Endometrium (tissue), 2 donors: ENCODE measurements at regions not wholly inside any gene's neighbourhood (a gene's known extent, or its start where the extent isn't known, plus 50 kb on each side); places are given as distances from the start of the nearest gene placed in this dataset.

ENCODE experiments used
- FAIRE-seq: peaks from 2 replicates; lab custom pipeline; 2012; peaks lifted over from hg19 to GRCh38; lab: Jason Lieb, UNC
- donor health status: control.
- donor health status: control.

DNA sequence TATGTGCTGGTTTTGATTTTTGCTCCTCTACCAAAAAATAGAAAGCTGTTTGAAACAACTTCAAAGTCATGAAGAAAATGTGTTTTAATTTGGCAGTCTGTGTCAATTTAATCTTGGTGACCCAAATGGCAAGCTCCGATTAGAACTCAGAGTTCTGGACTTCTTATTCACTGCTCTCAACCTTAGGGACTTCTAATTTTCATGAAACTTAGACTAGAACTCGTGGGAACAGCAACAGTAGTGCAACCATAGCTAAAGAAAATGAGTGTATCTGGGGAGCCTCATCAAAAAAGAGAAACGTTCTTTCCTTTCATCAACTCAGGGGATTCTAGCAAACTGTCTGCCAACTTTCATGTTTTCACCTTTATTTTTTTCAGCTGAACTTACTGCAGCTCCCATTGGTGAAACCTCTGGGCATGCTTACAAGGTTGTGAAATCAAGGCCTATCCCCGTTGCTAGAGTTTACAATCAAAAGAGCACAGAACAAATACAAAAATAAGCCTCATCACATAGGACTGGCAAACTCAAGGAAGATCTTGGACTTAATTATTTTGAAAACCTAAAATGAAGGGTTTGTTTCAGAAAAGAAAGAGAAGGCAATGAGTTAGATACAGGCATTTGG lies 114.0 kb upstream of the HSF2 start:
- no peak for FAIRE-seq

DNA sequence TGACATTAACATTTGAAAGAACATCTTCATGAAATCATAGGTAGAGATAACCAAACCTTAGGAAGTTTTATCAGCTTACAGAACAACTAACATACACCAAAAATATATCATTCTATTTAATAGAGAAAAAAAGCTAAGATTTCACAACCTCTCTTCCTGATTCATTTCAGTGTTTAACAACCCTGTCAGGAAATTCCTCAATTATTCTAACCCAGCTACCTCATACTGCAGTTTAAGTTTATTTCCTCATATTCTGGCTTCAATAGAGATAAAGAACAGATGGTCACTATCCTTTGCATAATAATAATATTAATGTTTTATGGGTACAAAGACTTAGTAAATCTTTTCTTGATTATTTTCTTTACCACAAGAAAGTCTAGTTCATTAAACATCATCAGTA lies 112.9 kb upstream of the HSF2 start:
- FAIRE-seq: peak; percentile 41

DNA sequence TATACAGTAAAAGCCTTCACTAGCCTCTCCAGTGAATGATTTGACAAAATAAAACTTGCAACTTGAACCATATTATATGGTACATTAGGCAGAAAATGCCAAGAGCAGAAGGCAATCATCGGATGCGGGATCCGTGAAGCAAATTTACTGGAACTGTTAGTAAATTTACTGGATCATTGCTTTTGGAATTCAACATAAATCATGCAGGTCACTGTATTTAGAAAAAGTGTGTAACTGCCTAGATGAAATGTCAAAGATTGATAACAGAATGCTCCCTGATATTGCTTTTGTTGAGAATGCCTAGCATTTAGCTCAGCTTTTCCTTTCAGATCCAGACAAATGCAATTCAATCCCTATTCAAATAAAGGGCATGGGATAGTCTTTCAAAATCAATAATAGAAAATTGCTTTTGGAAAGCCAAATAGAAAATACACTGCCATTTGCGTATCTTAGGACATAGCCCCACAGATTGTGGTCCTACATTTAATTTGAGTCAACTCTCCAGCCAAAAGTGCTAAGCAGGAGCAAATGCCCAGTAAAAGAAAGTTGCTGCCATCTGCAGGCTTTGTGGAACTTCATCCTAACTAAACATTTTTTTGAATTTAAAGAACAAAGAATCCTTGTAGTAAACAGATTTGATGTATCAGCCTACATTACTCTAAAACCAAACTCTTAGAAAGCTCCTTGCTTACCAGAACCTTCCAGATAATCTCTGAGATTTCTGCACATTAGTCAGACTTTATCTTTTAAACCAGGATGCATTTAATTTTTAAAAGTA lies 109.5 kb upstream of the HSF2 start:
- FAIRE-seq: no peak

DNA sequence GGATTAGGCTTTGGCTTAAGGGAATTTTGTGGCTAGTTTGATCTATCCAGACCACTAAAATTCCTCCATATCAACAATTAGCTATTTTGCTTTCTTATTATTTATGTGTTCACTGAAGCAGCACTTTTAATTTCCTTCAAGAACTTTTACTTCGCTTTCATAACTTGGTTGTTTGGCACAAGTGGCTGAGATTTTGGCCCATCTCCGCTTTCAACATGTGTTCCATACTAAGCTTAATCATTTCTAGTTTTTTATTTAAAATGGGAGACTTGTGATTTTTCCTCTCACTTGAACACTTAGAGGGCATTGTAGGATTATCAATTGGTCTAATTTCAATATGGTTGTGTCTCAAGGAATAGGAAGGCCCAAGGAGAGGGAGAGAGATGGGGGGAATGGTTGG lies 102.4 kb upstream of the HSF2 start:
- no peak for FAIRE-seq

DNA sequence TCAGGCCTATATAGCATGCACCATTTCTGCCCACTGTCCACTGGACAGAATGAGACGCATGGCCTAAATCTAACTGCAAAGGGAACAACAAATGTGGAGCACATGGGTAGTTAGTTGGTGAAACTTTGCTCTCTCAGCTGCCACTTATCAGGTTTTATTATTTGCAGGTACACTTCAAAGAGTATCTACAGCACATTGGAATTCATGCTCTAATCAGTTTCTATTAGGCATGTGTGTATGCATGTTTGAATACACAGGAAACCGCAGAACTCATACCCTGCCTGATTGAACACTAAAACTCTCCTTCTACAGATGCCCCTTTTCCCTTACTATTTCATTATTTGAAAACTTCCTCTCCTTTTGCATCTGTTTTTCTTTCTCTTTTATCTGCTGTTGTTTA lies 97.4 kb upstream of the HSF2 start:
- no peak for FAIRE-seq

DNA sequence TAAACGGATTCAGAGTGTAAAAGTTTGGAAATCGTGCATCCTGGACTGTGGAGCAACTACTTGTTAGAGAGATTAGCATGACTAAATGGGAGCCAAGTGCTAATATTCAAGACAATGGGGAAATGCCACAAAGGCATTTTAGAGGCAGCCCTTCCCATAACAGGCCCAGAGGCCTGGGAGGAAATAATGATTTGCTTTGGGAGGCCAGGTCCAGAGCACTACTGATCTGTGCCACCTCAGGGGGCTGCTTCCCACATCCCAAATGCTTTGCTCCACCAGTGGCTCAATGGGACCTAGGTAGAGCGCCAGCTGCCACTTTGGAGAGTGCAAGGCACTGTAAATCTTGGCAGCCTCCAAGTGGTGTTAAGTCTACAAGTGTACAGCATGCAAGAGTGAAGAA lies 91.9 kb upstream of the HSF2 start:
- no peak for FAIRE-seq

DNA sequence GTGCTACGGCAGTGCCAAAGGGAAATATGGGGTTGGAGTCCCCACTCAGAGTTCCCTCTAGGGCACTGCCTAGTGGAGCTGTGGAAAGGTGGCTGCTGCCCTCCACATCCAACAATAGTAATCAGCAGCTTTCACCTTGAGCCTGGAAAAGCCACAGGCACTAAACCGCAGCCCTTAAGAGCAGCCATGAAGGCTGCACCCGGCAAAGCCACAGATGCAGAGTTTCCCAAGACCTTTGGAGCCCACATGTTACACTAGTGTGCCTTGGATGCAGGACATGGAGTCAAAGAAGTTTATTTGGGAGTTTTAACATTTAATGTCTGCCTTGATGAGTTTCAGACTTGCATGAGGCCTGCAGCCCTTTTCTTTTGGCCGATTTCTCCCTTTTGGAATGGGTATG lies 91.4 kb upstream of the HSF2 start:
- no peak for FAIRE-seq

DNA sequence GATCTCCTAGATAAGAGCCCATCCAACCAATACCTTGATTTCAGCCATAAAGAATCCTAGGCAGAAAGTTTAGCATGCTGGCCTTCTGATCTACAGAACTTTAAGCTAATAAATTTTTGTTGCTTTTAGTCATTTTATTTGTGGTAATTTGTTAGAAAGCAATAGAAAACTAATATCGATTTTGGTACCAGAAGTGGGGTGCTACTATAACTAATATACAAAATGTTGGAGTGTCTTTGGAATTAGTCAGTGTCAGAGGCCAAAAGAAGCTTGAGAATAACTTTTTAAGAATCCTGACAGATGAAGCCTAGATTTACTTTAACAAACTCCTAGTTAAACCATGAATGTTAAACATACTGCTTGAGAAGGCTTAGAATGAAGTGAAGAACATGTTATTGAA lies 83.6 kb upstream of the HSF2 start:
- no peak for FAIRE-seq

DNA sequence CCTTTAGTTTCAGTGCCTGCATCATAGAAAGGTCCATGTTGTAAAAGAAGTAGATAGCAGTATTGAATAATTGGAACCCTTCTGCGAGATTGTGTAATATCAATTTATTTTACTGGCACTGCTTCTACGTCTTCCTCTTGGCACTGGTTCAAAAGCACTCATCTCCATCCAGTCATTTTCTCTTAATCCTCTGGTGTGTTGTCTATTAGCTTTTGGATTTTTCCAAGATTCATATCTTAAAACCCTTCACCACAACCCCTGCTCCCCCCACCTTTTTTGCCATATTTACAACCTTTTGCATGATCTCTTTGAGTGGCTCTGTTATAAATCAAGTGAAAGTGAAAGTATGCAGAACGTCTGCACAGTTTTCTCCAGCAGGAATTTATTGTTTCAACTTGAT lies 76.6 kb upstream of the HSF2 start:
- no peak for FAIRE-seq

DNA sequence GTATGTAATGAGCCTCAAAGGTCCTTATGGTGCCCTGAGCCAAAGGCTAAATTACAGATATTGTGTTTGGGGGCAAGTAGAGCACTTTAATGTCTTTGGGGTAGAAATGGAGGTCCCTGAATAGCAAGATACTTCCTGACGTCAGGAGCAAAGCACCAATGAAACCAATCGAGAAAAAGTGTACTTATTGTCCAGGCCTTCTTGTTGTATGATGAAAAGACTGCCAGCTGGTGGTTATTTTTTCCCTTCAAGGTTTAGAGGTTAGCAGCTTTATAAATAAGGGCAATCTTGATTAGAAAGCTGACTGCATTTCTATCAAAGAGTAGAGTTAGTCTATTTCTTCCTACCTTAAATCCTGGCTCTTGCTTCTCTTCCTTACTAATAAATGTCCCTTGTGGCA lies 76.1 kb upstream of the HSF2 start:
- no peak for FAIRE-seq

DNA sequence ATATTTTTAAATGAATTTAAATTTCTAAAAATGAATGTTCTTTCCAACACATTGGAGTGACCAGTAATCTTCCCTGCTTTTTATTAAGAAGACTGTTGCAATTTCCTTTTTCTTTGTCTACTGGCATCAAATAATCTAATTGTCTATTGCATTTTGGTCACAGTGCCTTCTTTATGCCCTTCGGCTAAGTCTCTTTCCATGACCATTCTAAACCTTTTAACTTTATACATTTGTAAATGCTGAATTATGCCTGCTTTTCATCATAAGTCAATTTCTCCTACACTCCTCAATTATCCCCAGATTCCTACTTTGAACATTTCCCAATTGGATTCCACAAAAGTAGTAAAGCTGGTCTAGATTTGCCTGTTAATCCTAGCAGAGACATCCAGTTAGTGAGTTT lies 69.1 kb upstream of the HSF2 start:
- FAIRE-seq: no peak

DNA sequence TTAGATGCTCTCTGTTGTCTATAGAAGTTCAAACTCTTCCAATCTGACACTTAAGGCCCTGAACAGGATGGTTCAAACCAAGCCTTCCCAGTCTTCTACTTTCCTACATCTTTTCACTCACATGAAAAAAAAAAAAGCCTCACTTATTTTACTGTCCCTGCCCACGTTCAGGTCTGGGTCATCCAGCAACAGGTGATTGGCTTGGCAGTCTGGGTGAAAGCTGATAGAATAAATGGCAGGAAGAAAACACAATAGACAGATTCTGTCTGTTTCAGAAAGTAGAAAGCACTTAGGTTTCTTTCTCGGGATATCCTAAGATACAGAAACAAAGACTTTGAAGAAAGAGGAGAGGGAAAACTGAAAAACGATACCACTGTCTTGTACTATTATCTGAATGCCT lies 61.8 kb upstream of the HSF2 start:
- no peak for FAIRE-seq

DNA sequence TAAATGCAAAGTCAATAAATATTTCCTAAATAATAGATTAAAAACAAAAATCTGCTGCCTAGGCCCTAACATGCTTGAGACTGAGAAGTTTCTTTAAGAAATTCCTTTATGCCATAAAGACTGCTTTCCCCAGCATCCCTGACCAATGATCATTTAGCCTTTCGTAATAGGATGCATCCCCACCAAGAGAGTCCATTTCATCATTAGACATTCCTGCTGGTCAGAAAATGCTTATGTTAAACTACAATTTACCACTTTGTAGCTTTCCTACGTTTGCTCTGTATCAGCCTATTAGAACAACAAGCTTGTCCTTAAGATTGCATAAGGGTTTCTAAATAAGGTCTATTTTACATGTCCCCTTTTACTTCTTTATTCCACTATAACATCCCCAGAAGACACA lies 59.8 kb upstream of the HSF2 start:
- no peak for FAIRE-seq

DNA sequence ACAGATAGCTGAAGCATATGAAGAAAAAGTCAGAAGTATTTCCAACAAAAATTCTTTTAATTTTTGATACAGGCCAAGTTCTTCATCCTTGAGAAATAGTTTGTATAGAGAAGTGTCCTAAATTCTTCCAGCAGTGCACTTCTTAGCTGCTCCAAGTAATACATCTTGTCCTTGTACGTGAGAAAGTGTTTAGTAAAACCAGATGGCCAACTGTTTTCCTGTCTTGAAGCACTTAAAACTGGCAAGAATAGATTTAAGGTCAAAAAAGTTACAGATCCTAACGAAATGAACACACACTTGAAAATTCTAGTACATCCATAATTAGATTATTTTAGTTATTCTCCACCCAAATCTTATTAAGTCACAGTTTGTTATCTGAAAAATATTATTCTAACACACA lies 52.2 kb upstream of the HSF2 start:
- no peak for FAIRE-seq

DNA sequence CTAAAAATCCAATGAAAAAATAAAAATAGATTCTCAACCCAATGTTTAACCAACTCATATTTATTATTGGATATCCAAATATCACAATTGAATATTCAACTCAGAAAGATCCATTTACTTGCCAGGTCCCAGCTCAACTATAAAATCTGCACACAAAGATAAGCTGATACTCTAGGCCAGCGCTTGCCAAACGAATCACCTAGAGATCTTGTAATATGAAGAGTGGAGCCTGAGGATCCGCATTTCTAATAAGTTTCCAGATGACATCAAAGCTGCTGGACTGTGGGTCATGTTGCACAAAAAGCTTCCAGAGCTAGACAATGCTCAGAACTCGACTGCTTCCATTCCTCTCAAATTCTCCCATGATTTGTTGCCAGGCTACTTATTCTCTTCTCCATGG lies 51.7 kb upstream of the HSF2 start:
- FAIRE-seq: no peak
